SIG-M5 treated with dmso at 0.1 percent for 504 hours (cell line): ENCODE measurements at regions not wholly inside any gene's neighbourhood (a gene's known extent, or its start where the extent isn't known, plus 50 kb on each side); places are given as distances from the start of the nearest gene placed in this dataset.

ENCODE experiments used
- DNase-seq: peaks from one replicate; lab custom pipeline; 2025; ENCODE audit not compliant: unreplicated experiment; lab: John Stamatoyannopoulos, UW

- DNase-seq: no peak
Measured at GRCh38 chr6:1123386-1124375, 188.2 kb upstream of the FOXQ1 start.

GRCh38 chr6:1122083-1122482 is 189.8 kb upstream of the FOXQ1 start:
- DNase-seq: no peak

- no peak for DNase-seq
Measured at GRCh38 chr6:1118287-1118647, 193.6 kb upstream of the FOXQ1 start.

- DNase-seq: no peak
Measured at GRCh38 chr6:1117530-1118286, 194.2 kb upstream of the FOXQ1 start.

GRCh38 chr6:1116149-1116548 is 195.7 kb upstream of the FOXQ1 start:
- DNase-seq: no peak

- no peak for DNase-seq
Measured at GRCh38 chr6:1113916-1114540, 197.9 kb upstream of the FOXQ1 start.

GRCh38 chr6:1111361-1111760 is 200.5 kb upstream of the FOXQ1 start:
- no peak for DNase-seq

GRCh38 chr6:1110941-1111349 is 201.0 kb upstream of the FOXQ1 start:
- DNase-seq: no peak

GRCh38 chr6:1110164-1110563 is 201.7 kb upstream of the FOXQ1 start:
- DNase-seq: no peak

- no peak for DNase-seq
Measured at GRCh38 chr6:1109134-1109533, 202.8 kb upstream of the FOXQ1 start.

- no peak for DNase-seq
Measured at GRCh38 chr6:1108198-1108597, 203.7 kb upstream of the FOXQ1 start.

GRCh38 chr6:1107578-1107977 is 204.3 kb upstream of the FOXQ1 start:
- DNase-seq: no peak

GRCh38 chr6:1105833-1106400 is 206.0 kb upstream of the FOXQ1 start:
- no peak for DNase-seq

- no peak for DNase-seq
Measured at GRCh38 chr6:1104988-1105670, 206.8 kb upstream of the FOXQ1 start.

- DNase-seq: no peak
Measured at GRCh38 chr6:1103945-1104623, 207.8 kb upstream of the FOXQ1 start.

- DNase-seq: no peak
Measured at GRCh38 chr6:1103021-1103420, 208.9 kb upstream of the FOXQ1 start.

GRCh38 chr6:1100269-1100668 is 211.6 kb upstream of the FOXQ1 start:
- DNase-seq: no peak

- DNase-seq: no peak
Measured at GRCh38 chr6:1099264-1099663, 212.6 kb upstream of the FOXQ1 start.

- no peak for DNase-seq
Measured at GRCh38 chr6:1096967-1097765, 214.7 kb upstream of the FOXQ1 start.
